B cell (primary cell): ENCODE measurements at regions not wholly inside any gene's neighbourhood (a gene's known extent, or its start where the extent isn't known, plus 50 kb on each side); places are given as distances from the start of the nearest gene placed in this dataset.

Source experiments
- ATAC-seq: fragments of 200-7000 bp; cut with Tn5 transposase; one replicate; pipeline ENCODE4 v1.10.0; 2021; ENCODE audit warnings: low read depth, mild to moderate bottlenecking, moderate number of reproducible peaks, moderate library complexity
- CTCF ChIA-PET: fragments of 350-600 bp; sonication (Branson Sonifier 250); formaldehyde crosslinking; loops from one replicate; lab custom pipeline; 2021; ENCODE audit warnings: antibody characterized with exemption, inconsistent platforms; lab: Charles Lee
- POLR2A ChIA-PET: fragments of 350-600 bp; sonication (Branson Sonifier 250); formaldehyde crosslinking; loops from one replicate; lab custom pipeline; 2021; ENCODE audit warnings: antibody characterized with exemption; lab: Charles Lee
- DNase-seq: peaks from one replicate; pipeline ENCODE4 v3.0.0; 2013
- H2AFZ ChIP-seq: 2 replicates; pipeline ENCODE4 v1.6.1; 2012; ENCODE audit warnings: mild to moderate bottlenecking, low read depth, low read length; ENCODE audit not compliant: insufficient read depth, poor library complexity, severe bottlenecking
- H3K27ac ChIP-seq, 2 donors: 1 replicate in 1 of 2; 2 replicates in 1 of 2; pipeline ENCODE4 v1.5.1; 2012 to 2013; ENCODE audit warnings: low read length in 2 of 2, mild to moderate bottlenecking in 2 of 2, moderate library complexity in 1 of 2
- H3K27me3 ChIP-seq, 4 experiments: fragments of 200-600 bp in 1 of 4; sonication (generic) in 1 of 4; replicated peaks in 1 of 4; 1 replicate in 2 of 4; 2 replicates in 2 of 4; pipeline versions ENCODE4 v1.6.1 to v1.7.0; 2013 to 2016; ENCODE audit warnings: low read length in 3 of 4, mild to moderate bottlenecking in 2 of 4, mixed read lengths in 1 of 4, moderate library complexity in 1 of 4; ENCODE audit not compliant: insufficient read depth in 4 of 4, control insufficient read depth in 3 of 4; ENCODE audit errors: control extremely low read depth in 1 of 4
- H3K36me3 ChIP-seq, 2 experiments: replicated peaks in 1 of 2; 1 replicate in 1 of 2; 2 replicates in 1 of 2; pipeline versions ENCODE4 v1.6.1 to v1.7.1; 2013; ENCODE audit warnings: low read length in 1 of 2; ENCODE audit not compliant: insufficient read depth in 2 of 2, control insufficient read depth in 1 of 2; ENCODE audit errors: control extremely low read depth in 1 of 2, extremely low read depth in 1 of 2
- H3K4me1 ChIP-seq, 2 donors: fragments of 200-600 bp in 1 of 2; sonication (generic) in 1 of 2; 1 replicate in 1 of 2; 2 replicates in 1 of 2; pipeline versions ENCODE4 v1.5.1 to v1.6.1; 2013 to 2017; ENCODE audit warnings: low read length in 2 of 2; ENCODE audit not compliant: control insufficient read depth in 2 of 2, insufficient read depth in 2 of 2
- H3K4me2 ChIP-seq: replicated peaks from 2 replicates; pipeline ENCODE3; 2012; ENCODE audit warnings: mild to moderate bottlenecking, low read depth, low read length; ENCODE audit not compliant: poor library complexity, severe bottlenecking
- H3K4me3 ChIP-seq, 5 experiments: fragments of 200-600 bp in 1 of 5; sonication (generic) in 1 of 5; 1 replicate in 3 of 5; 2 replicates in 2 of 5; pipeline versions ENCODE4 v1.5.1 to v1.7.0; 2011 to 2016; ENCODE audit warnings: low read length in 4 of 5, mild to moderate bottlenecking in 4 of 5, low read depth in 2 of 5, control low read depth in 1 of 5, moderate library complexity in 1 of 5; ENCODE audit not compliant: insufficient read depth in 1 of 5; ENCODE audit errors: control extremely low read depth in 1 of 5, extremely low read depth in 1 of 5
- H3K79me2 ChIP-seq: fragments of 200-600 bp; sonication (generic); one replicate; pipeline ENCODE4 v1.6.0; 2016; ENCODE audit warnings: low read length; ENCODE audit not compliant: control insufficient read depth, insufficient read depth
- H3K9ac ChIP-seq: fragments of 200-600 bp; sonication (generic); 2 replicates; pipeline ENCODE4 v1.6.1; 2017; ENCODE audit warnings: mild to moderate bottlenecking, low read length, moderate library complexity
- H3K9me3 ChIP-seq, 3 donors: one replicate each; pipeline versions ENCODE4 v1.6.1 to v1.7.1; 2013; ENCODE audit warnings: low read length in 2 of 3; ENCODE audit not compliant: control insufficient read depth in 2 of 3, insufficient read depth in 1 of 3; ENCODE audit errors: control extremely low read depth in 1 of 3
- H4K20me1 ChIP-seq: 2 replicates; pipeline ENCODE4 v1.6.0; 2012; ENCODE audit warnings: mild to moderate bottlenecking, low read length; ENCODE audit not compliant: insufficient read depth, control insufficient read depth, poor library complexity, severe bottlenecking
- H3K27ac Mint-ChIP-seq: one replicate; pipeline ENCODE4 v1.8.0; 2021; ENCODE audit warnings: mixed read lengths
- H3K27me3 Mint-ChIP-seq: one replicate; pipeline ENCODE4 v1.8.0; 2021; ENCODE audit warnings: mixed read lengths
- H3K4me1 Mint-ChIP-seq: one replicate; pipeline ENCODE4 v1.8.0; 2021; ENCODE audit warnings: mixed read lengths
- H3K4me3 Mint-ChIP-seq: one replicate; pipeline ENCODE4 v1.8.0; 2021; ENCODE audit warnings: mixed read lengths
- H3K9me3 Mint-ChIP-seq: one replicate; pipeline ENCODE4 v1.8.0; 2022; ENCODE audit warnings: mixed read lengths; ENCODE audit not compliant: insufficient read depth
- CTCF ChIP-seq: fragments of 200-600 bp; IDR thresholded peaks from one replicate; pipeline ENCODE4 v1.8.0; 2022; ENCODE audit warnings: antibody characterized with exemption, mild to moderate bottlenecking
- EZH2 ChIP-seq: IDR thresholded peaks from 2 replicates; pipeline ENCODE4 v1.6.1; 2012; ENCODE audit warnings: borderline replicate concordance, low read depth, mild to moderate bottlenecking, moderate library complexity, low read length; ENCODE audit not compliant: insufficient read depth, poor library complexity, severe bottlenecking
- WGBS: methylation state at CpG from one replicate; pipeline ENCODE4 v1.1.5; 2013; ENCODE audit warnings: missing lambda C conversion rate; ENCODE audit not compliant: insufficient coverage; 5-methylcytosine and 5-hydroxymethylcytosine counted together
- intact Hi-C: fragments of 100-400 bp; cut with micrococcal nuclease; formaldehyde crosslinking; loops from one replicate; pipeline ENCODE4 v1.10.0; 2022

- Histone ChIP-seq H3K4me1 (no peaks in the 10 kb centered on the region), H3K4me2 (no peak overlapping the region), H3K4me3 (no peak overlapping the region), H3K9ac (no peak overlapping the region), H3K79me2 (no peaks in the 10 kb centered on the region), H2AFZ (no peak overlapping the region), H3K27ac (no peak overlapping the region), H4K20me1 (no peaks in the 10 kb centered on the region), H3K36me3 (no peaks in the 10 kb centered on the region), H3K9me3 (peaks cover 0 to 2% (median 0%) of the 10 kb centered on the region in 3 donors), H3K27me3 (no peaks in the 10 kb centered on the region)
- WGBS = no CpG with 5 or more reads among the region's 3 CpGs
- intact Hi-C loops = no loop called here
- no peak overlapping the region for H3K27ac Mint-ChIP-seq
- DNase-seq (no peak), ATAC-seq (no peak)
- H3K27me3 Mint-ChIP-seq = no peaks in the 10 kb centered on the region
- POLR2A ChIA-PET = no interaction called here
- no peaks in the 10 kb centered on the region for H3K4me1 Mint-ChIP-seq
- TF ChIP-seq CTCF (no peak), EZH2 (no peak)
- CTCF ChIA-PET = no interaction called here
- H3K4me3 Mint-ChIP-seq = no peak overlapping the region
- H3K9me3 Mint-ChIP-seq = peaks cover 12% of the 10 kb centered on the region
Observed at GRCh38 chr6:48866682-48867081, 596.4 kb downstream of the MMUT start.

- no peaks in the 10 kb centered on the region for H3K27me3 ChIP-seq
- no peak for TF ChIP-seq CTCF
- TF ChIP-seq EZH2 = no peak
- no peaks in the 10 kb centered on the region for H3K79me2 ChIP-seq
- H3K4me2 ChIP-seq = no peak overlapping the region
- no peak overlapping the region for H3K27ac ChIP-seq
- no peaks in the 10 kb centered on the region for H4K20me1 ChIP-seq
- Mint-ChIP-seq H3K9me3 (peaks cover 6% of the 10 kb centered on the region), H3K4me1 (no peaks in the 10 kb centered on the region), H3K4me3 (no peak overlapping the region), H3K27ac (no peak overlapping the region), H3K27me3 (no peaks in the 10 kb centered on the region)
- 94% methylated on average over 3 of the region's 3 CpGs for WGBS
- intact Hi-C loops = no loop called here
- DNase-seq (no peak), ATAC-seq (no peak)
- no peak overlapping the region for H3K9ac ChIP-seq
- POLR2A ChIA-PET = no interaction called here
- H3K4me1 ChIP-seq = no peaks in the 10 kb centered on the region
- no peak overlapping the region for H3K4me3 ChIP-seq
- H3K9me3 ChIP-seq = peaks cover 0 to 2% (median 0%) of the 10 kb centered on the region in 3 donors
- H2AFZ ChIP-seq = no peak overlapping the region
- CTCF ChIA-PET = no interaction called here
- no peaks in the 10 kb centered on the region for H3K36me3 ChIP-seq
Observed at GRCh38 chr6:48860175-48860574, 602.9 kb downstream of the MMUT start.
